Large intestine (tissue), 3 donors: ENCODE measurements at regions not wholly inside any gene's neighbourhood (a gene's known extent, or its start where the extent isn't known, plus 50 kb on each side); places are given as distances from the start of the nearest gene placed in this dataset.

Experiments used
- DNase-seq, 2 donors: peaks; one replicate each; pipeline versions ENCODE4 v3.0.0 to v3.0.0-alpha.2; 2013
- H3K27ac ChIP-seq: one replicate; pipeline ENCODE4 v1.5.1; 2013; ENCODE audit warnings: low read length
- H3K27me3 ChIP-seq: 2 replicates; pipeline ENCODE4 v1.6.1; 2013; ENCODE audit warnings: low read length; ENCODE audit not compliant: control insufficient read depth, insufficient read depth
- H3K36me3 ChIP-seq: 2 replicates; pipeline ENCODE4 v1.6.1; 2013; ENCODE audit warnings: low read length; ENCODE audit not compliant: control insufficient read depth, insufficient read depth
- H3K4me1 ChIP-seq: one replicate; pipeline ENCODE4 v1.6.1; 2013; ENCODE audit warnings: low read length; ENCODE audit not compliant: control insufficient read depth, insufficient read depth
- H3K4me3 ChIP-seq: one replicate; pipeline ENCODE4 v1.5.1; 2013; ENCODE audit warnings: low read length
- H3K9me3 ChIP-seq: one replicate; pipeline ENCODE4 v1.6.1; 2013; ENCODE audit warnings: mild to moderate bottlenecking, low read depth, low read length, moderate library complexity; ENCODE audit not compliant: control insufficient read depth
- WGBS: methylation state at CpG from one replicate; pipeline ENCODE4 v1.1.5; 2013; ENCODE audit warnings: low lambda C conversion rate; ENCODE audit not compliant: insufficient coverage; 5-methylcytosine and 5-hydroxymethylcytosine counted together

GRCh38 chr6:129967427-129967826 lies 51.0 kb upstream of the L3MBTL3 start:
- Histone ChIP-seq H3K27ac (no peak overlapping the region), H3K9me3 (no peaks in the 10 kb centered on the region), H3K27me3 (peaks cover 3% of the 10 kb centered on the region), H3K4me3 (no peak overlapping the region), H3K4me1 (no peaks in the 10 kb centered on the region), H3K36me3 (no peaks in the 10 kb centered on the region)
- no peak for DNase-seq
- no CpG with 5 or more reads among the region's 1 CpG for WGBS

GRCh38 chr6:129966125-129966524 lies 52.3 kb upstream of the L3MBTL3 start:
- 100% methylated on average over 1 of the region's 2 CpGs for WGBS

GRCh38 chr6:129965096-129965495 lies 53.3 kb upstream of the L3MBTL3 start:
- H3K27ac ChIP-seq = no peak overlapping the region
- no peaks in the 10 kb centered on the region for H3K9me3 ChIP-seq
- no peaks in the 10 kb centered on the region for H3K4me1 ChIP-seq
- no peaks in the 10 kb centered on the region for H3K36me3 ChIP-seq
- H3K27me3 ChIP-seq = no peaks in the 10 kb centered on the region
- no CpG with 5 or more reads among the region's 2 CpGs for WGBS
- no peak for DNase-seq
- no peak overlapping the region for H3K4me3 ChIP-seq

More at GRCh38 chr6:129966125-129966524, 52.3 kb upstream of the L3MBTL3 start:
- Histone ChIP-seq H3K27me3 (peaks cover 1% of the 10 kb centered on the region), H3K9me3 (no peaks in the 10 kb centered on the region), H3K36me3 (no peaks in the 10 kb centered on the region), H3K4me1 (no peaks in the 10 kb centered on the region), H3K4me3 (no peak overlapping the region), H3K27ac (no peak overlapping the region)
- no peak for DNase-seq

GRCh38 chr6:129959358-129959930 lies 58.9 kb upstream of the L3MBTL3 start:
- no peak for DNase-seq
- Histone ChIP-seq H3K4me1 (no peaks in the 10 kb centered on the region), H3K27ac (no peak overlapping the region), H3K36me3 (no peaks in the 10 kb centered on the region), H3K9me3 (peaks cover 5% of the 10 kb centered on the region), H3K4me3 (no peak overlapping the region), H3K27me3 (no peaks in the 10 kb centered on the region)
- whole genome bisulfite sequencing = 81% methylated on average over 2 of the region's 16 CpGs

- no CpG with 5 or more reads among the region's 19 CpGs for WGBS
- Histone ChIP-seq H3K36me3 (no peaks in the 10 kb centered on the region), H3K4me1 (no peaks in the 10 kb centered on the region), H3K27me3 (no peaks in the 10 kb centered on the region), H3K4me3 (no peak overlapping the region), H3K9me3 (peaks cover 5% of the 10 kb centered on the region), H3K27ac (no peak overlapping the region)
- no peak for DNase-seq
Measured at GRCh38 chr6:129957941-129958898, 60.2 kb upstream of the L3MBTL3 start.

GRCh38 chr6:129955584-129955983 lies 62.8 kb upstream of the L3MBTL3 start:
- Histone ChIP-seq H3K36me3 (no peaks in the 10 kb centered on the region), H3K9me3 (peaks cover 5% of the 10 kb centered on the region), H3K27ac (no peak overlapping the region), H3K4me3 (no peak overlapping the region), H3K27me3 (no peaks in the 10 kb centered on the region), H3K4me1 (no peaks in the 10 kb centered on the region)
- WGBS = no CpG with 5 or more reads among the region's 1 CpG
- DNase-seq = no peak

GRCh38 chr6:129954749-129955431 lies 63.5 kb upstream of the L3MBTL3 start:
- Histone ChIP-seq H3K4me3 (no peak overlapping the region), H3K9me3 (peaks cover 5% of the 10 kb centered on the region), H3K27ac (no peak overlapping the region), H3K36me3 (no peaks in the 10 kb centered on the region), H3K27me3 (no peaks in the 10 kb centered on the region), H3K4me1 (no peaks in the 10 kb centered on the region)
- WGBS = 90% methylated on average over 2 of the region's 8 CpGs
- DNase-seq = no peak

GRCh38 chr6:129947797-129948196 lies 70.6 kb upstream of the L3MBTL3 start:
- no peaks in the 10 kb centered on the region for H3K36me3 ChIP-seq
- H3K4me3 ChIP-seq = no peak overlapping the region
- peaks cover 9% of the 10 kb centered on the region for H3K27me3 ChIP-seq
- H3K9me3 ChIP-seq = no peaks in the 10 kb centered on the region
- no CpG with 5 or more reads among the region's 1 CpG for WGBS
- no peak for DNase-seq
- no peak overlapping the region for H3K27ac ChIP-seq
- no peaks in the 10 kb centered on the region for H3K4me1 ChIP-seq

GRCh38 chr6:129946439-129947140 lies 71.8 kb upstream of the L3MBTL3 start:
- no peak for DNase-seq
- Histone ChIP-seq H3K27ac (no peak overlapping the region), H3K27me3 (peaks cover 12% of the 10 kb centered on the region), H3K9me3 (no peaks in the 10 kb centered on the region), H3K4me1 (no peaks in the 10 kb centered on the region), H3K4me3 (no peak overlapping the region), H3K36me3 (no peaks in the 10 kb centered on the region)
- 51% methylated on average over 4 of the region's 9 CpGs for WGBS
